ENCODE measurements at regions not wholly inside any gene's neighbourhood (a gene's known extent, or its start where the extent isn't known, plus 50 kb on each side); places are given as distances from the start of the nearest gene placed in this dataset.

DNA sequence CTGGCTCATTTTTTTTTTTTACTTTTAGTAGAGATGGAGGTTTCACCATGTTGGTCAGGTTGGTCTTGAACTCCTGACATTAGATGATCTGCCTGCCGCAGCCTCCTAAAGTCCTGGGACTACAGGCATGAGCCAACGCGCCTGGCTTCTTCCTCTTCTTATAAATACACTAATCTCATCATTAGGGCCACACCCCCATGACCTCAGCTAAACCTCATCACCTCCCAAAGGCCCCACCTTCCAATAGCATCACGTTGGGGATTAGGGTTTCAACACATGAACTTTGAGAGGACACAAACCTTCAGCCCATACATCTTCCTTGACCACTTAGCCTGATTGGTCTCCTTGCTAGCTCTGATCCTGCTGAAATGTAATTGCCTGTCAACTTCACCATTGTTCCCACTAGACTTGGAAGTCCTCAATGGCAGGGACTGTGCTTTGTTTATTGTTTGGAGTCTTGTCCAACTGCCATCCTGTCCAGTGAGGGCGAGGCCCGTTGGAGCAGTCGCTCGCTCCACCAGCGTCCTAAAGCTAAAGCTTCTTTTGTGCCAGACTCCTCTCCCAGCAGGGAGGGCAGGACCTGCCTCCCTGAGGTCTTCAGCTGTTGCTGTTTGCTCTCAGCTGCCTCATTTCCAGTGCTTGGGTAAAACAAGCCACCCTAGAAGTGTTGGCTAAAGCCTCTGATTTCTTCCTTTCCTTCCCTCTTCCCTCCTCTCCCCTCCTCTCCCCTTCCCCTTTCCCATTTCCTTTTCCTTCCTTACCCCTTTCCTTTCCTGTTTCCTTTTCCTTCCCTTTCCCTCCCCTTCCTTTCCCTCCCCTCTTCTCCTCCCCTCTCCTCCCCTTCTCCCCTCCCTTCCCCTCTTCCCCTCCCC is 85.3 kb downstream of the HAPSTR1 start:
- Histone ChIP-seq H3K27ac (ENCODE audit: low read depth) (no peak overlapping the region), H3K4me2 (no peak overlapping the region), H3K4me1 (ENCODE audit: insufficient read depth) (no peaks in the 10 kb centered on the region), H3K4me3 (no peak overlapping the region), H3F3A (replicated peaks; ENCODE audit: low read depth) (no peaks in the 10 kb centered on the region), H2AFZ (no peak overlapping the region), H3K79me2 (replicated peaks; ENCODE audit: insufficient read depth) (no peaks in the 10 kb centered on the region), H3K27me3 (ENCODE audit: insufficient read depth) (no peaks in the 10 kb centered on the region), H4K20me1 (replicated peaks; ENCODE audit: insufficient read depth) (no peaks in the 10 kb centered on the region), H3K36me3 (ENCODE audit: insufficient read depth) (no peaks in the 10 kb centered on the region), H3K9me2 (ENCODE audit: insufficient read depth) (no peaks in the 10 kb centered on the region)
- Mint-ChIP-seq H3K4me1 (no peaks in the 10 kb centered on the region), H3K9me3 (no peaks in the 10 kb centered on the region; the same call in 2 of the 3 replicates), H3K4me3 (no peak overlapping the region), H3K36me3 (ENCODE audit: low read depth) (no peaks in the 10 kb centered on the region), H3K27ac (no peak overlapping the region), H3K27me3 (ENCODE audit: insufficient read depth, low read depth, poor library complexity) (peaks cover 10% of the 10 kb centered on the region)
- DNase-seq (ENCODE audit: low spot score) (no peak), ATAC-seq (no peak)
- TF ChIP-seq EZH2 (IDR thresholded peaks at IDR 0.05; ENCODE audit: low read depth, unreplicated experiment), result no peak
- TF ChIP-seq POLR2AphosphoS5 (IDR thresholded peaks at IDR 0.05; ENCODE audit: low read depth), result no peak
- no peak for TF ChIP-seq ZNF331 (CRISPR knock-in tag; IDR thresholded peaks at IDR 0.05; ENCODE audit: low read depth)
- TF ChIP-seq, protein P1, sequence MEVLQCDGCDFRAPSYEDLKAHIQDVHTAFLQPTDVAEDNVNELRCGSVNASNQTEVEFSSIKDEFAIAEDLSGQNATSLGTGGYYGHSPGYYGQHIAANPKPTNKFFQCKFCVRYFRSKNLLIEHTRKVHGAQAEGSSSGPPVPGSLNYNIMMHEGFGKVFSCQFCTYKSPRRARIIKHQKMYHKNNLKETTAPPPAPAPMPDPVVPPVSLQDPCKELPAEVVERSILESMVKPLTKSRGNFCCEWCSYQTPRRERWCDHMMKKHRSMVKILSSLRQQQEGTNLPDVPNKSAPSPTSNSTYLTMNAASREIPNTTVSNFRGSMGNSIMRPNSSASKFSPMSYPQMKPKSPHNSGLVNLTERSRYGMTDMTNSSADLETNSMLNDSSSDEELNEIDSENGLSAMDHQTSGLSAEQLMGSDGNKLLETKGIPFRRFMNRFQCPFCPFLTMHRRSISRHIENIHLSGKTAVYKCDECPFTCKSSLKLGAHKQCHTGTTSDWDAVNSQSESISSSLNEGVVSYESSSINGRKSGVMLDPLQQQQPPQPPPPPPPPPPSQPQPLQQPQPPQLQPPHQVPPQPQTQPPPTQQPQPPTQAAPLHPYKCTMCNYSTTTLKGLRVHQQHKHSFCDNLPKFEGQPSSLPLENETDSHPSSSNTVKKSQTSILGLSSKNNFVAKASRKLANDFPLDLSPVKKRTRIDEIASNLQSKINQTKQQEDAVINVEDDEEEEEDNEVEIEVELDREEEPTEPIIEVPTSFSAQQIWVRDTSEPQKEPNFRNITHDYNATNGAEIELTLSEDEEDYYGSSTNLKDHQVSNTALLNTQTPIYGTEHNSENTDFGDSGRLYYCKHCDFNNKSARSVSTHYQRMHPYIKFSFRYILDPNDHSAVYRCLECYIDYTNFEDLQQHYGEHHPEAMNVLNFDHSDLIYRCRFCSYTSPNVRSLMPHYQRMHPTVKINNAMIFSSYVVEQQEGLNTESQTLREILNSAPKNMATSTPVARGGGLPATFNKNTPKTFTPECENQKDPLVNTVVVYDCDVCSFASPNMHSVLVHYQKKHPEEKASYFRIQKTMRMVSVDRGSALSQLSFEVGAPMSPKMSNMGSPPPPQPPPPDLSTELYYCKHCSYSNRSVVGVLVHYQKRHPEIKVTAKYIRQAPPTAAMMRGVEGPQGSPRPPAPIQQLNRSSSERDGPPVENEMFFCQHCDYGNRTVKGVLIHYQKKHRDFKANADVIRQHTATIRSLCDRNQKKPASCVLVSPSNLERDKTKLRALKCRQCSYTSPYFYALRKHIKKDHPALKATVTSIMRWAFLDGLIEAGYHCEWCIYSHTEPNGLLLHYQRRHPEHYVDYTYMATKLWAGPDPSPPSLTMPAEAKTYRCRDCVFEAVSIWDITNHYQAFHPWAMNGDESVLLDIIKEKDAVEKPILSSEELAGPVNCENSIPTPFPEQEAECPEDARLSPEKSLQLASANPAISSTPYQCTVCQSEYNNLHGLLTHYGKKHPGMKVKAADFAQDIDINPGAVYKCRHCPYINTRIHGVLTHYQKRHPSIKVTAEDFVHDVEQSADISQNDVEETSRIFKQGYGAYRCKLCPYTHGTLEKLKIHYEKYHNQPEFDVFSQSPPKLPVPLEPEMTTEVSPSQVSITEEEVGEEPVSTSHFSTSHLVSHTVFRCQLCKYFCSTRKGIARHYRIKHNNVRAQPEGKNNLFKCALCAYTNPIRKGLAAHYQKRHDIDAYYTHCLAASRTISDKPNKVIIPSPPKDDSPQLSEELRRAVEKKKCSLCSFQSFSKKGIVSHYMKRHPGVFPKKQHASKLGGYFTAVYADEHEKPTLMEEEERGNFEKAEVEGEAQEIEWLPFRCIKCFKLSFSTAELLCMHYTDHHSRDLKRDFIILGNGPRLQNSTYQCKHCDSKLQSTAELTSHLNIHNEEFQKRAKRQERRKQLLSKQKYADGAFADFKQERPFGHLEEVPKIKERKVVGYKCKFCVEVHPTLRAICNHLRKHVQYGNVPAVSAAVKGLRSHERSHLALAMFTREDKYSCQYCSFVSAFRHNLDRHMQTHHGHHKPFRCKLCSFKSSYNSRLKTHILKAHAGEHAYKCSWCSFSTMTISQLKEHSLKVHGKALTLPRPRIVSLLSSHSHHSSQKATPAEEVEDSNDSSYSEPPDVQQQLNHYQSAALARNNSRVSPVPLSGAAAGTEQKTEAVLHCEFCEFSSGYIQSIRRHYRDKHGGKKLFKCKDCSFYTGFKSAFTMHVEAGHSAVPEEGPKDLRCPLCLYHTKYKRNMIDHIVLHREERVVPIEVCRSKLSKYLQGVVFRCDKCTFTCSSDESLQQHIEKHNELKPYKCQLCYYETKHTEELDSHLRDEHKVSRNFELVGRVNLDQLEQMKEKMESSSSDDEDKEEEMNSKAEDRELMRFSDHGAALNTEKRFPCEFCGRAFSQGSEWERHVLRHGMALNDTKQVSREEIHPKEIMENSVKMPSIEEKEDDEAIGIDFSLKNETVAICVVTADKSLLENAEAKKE (CRISPR knock-in tag; IDR thresholded peaks at IDR 0.05), result no peak
- no peak for TF ChIP-seq ZNF114 (CRISPR knock-in tag; IDR thresholded peaks at IDR 0.05)
- TF ChIP-seq, protein P2, sequence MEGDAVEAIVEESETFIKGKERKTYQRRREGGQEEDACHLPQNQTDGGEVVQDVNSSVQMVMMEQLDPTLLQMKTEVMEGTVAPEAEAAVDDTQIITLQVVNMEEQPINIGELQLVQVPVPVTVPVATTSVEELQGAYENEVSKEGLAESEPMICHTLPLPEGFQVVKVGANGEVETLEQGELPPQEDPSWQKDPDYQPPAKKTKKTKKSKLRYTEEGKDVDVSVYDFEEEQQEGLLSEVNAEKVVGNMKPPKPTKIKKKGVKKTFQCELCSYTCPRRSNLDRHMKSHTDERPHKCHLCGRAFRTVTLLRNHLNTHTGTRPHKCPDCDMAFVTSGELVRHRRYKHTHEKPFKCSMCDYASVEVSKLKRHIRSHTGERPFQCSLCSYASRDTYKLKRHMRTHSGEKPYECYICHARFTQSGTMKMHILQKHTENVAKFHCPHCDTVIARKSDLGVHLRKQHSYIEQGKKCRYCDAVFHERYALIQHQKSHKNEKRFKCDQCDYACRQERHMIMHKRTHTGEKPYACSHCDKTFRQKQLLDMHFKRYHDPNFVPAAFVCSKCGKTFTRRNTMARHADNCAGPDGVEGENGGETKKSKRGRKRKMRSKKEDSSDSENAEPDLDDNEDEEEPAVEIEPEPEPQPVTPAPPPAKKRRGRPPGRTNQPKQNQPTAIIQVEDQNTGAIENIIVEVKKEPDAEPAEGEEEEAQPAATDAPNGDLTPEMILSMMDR (conservative IDR thresholded peaks at IDR 0.05; ENCODE audit: low read depth in 2 of 2), result no peak
- no peak for TF ChIP-seq EZH2phosphoT487 (IDR thresholded peaks at IDR 0.05; ENCODE audit: unreplicated experiment)
- TF ChIP-seq, protein P3, sequence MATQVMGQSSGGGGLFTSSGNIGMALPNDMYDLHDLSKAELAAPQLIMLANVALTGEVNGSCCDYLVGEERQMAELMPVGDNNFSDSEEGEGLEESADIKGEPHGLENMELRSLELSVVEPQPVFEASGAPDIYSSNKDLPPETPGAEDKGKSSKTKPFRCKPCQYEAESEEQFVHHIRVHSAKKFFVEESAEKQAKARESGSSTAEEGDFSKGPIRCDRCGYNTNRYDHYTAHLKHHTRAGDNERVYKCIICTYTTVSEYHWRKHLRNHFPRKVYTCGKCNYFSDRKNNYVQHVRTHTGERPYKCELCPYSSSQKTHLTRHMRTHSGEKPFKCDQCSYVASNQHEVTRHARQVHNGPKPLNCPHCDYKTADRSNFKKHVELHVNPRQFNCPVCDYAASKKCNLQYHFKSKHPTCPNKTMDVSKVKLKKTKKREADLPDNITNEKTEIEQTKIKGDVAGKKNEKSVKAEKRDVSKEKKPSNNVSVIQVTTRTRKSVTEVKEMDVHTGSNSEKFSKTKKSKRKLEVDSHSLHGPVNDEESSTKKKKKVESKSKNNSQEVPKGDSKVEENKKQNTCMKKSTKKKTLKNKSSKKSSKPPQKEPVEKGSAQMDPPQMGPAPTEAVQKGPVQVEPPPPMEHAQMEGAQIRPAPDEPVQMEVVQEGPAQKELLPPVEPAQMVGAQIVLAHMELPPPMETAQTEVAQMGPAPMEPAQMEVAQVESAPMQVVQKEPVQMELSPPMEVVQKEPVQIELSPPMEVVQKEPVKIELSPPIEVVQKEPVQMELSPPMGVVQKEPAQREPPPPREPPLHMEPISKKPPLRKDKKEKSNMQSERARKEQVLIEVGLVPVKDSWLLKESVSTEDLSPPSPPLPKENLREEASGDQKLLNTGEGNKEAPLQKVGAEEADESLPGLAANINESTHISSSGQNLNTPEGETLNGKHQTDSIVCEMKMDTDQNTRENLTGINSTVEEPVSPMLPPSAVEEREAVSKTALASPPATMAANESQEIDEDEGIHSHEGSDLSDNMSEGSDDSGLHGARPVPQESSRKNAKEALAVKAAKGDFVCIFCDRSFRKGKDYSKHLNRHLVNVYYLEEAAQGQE (IDR thresholded peaks at IDR 0.05; ENCODE audit: unreplicated experiment), result no peak
- no peak for TF ChIP-seq NANOG (IDR thresholded peaks at IDR 0.05; ENCODE audit: borderline replicate concordance)
- TF ChIP-seq JUNB (IDR thresholded peaks at IDR 0.05; ENCODE audit: unreplicated experiment), result no peak
- TF ChIP-seq CREB1 (CRISPR knock-in tag; IDR thresholded peaks at IDR 0.05; ENCODE audit: low read depth), result no peak
- TF ChIP-seq STAT1 (IDR thresholded peaks at IDR 0.05; ENCODE audit: unreplicated experiment), result no peak
- TF ChIP-seq, protein P4, sequence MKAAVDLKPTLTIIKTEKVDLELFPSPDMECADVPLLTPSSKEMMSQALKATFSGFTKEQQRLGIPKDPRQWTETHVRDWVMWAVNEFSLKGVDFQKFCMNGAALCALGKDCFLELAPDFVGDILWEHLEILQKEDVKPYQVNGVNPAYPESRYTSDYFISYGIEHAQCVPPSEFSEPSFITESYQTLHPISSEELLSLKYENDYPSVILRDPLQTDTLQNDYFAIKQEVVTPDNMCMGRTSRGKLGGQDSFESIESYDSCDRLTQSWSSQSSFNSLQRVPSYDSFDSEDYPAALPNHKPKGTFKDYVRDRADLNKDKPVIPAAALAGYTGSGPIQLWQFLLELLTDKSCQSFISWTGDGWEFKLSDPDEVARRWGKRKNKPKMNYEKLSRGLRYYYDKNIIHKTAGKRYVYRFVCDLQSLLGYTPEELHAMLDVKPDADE (IDR thresholded peaks at IDR 0.05), result no peak
